HFF-Myc (cell line): ENCODE measurements at regions not wholly inside any gene's neighbourhood (a gene's known extent, or its start where the extent isn't known, plus 50 kb on each side); places are given as distances from the start of the nearest gene placed in this dataset.
A peak's percentile ranks its signal among the peaks of the same experiment; 100 is the strongest.
"Not testable (repeated sequence)": the region's sequence is repeated elsewhere in the genome, so short reads cannot be mapped to it uniquely, and the experiment has no call there.

Source experiments
- DNase-seq: peaks from one replicate; pipeline ENCODE4 v3.0.0-alpha.2; 2011; ENCODE audit warnings: low read depth; ENCODE audit errors: extremely low read depth
- H3K4me3 ChIP-seq: replicated peaks from 2 replicates; pipeline ENCODE4 v1.5.1; 2011; ENCODE audit warnings: low read depth, mild to moderate bottlenecking, control low read depth, low read length
- TF ChIP-seq, protein P1 (sequence below): IDR thresholded peaks from 2 replicates; pipeline ENCODE4 v1.5.1; 2012; ENCODE audit warnings: mild to moderate bottlenecking, low read depth, low read length, control low read depth; ENCODE audit errors: missing control alignments

DNA sequence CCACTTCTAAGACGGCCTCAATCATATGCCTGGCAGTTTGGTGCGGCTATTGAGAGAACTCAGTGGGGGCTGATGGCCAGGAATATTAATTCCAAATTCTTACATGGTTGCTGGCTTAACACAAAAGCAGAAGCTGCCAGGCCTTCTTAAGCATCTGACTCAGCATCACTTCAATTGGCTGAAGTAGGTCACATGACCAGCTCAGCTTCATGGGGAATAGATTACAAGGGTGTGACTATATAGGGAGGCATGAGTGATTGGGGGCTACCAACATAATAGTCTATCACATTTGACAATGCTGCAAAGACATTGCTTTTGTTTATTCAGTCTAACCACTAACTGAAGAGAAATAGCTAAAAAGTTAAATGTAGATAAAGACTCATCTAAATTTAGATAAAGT lies 101.6 kb upstream of the ANKRD28 start:
- peak; percentile 36 for DNase-seq
- TF ChIP-seq, protein P1, sequence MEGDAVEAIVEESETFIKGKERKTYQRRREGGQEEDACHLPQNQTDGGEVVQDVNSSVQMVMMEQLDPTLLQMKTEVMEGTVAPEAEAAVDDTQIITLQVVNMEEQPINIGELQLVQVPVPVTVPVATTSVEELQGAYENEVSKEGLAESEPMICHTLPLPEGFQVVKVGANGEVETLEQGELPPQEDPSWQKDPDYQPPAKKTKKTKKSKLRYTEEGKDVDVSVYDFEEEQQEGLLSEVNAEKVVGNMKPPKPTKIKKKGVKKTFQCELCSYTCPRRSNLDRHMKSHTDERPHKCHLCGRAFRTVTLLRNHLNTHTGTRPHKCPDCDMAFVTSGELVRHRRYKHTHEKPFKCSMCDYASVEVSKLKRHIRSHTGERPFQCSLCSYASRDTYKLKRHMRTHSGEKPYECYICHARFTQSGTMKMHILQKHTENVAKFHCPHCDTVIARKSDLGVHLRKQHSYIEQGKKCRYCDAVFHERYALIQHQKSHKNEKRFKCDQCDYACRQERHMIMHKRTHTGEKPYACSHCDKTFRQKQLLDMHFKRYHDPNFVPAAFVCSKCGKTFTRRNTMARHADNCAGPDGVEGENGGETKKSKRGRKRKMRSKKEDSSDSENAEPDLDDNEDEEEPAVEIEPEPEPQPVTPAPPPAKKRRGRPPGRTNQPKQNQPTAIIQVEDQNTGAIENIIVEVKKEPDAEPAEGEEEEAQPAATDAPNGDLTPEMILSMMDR: no peak
- H3K4me3 ChIP-seq: no peak overlapping the region

DNA sequence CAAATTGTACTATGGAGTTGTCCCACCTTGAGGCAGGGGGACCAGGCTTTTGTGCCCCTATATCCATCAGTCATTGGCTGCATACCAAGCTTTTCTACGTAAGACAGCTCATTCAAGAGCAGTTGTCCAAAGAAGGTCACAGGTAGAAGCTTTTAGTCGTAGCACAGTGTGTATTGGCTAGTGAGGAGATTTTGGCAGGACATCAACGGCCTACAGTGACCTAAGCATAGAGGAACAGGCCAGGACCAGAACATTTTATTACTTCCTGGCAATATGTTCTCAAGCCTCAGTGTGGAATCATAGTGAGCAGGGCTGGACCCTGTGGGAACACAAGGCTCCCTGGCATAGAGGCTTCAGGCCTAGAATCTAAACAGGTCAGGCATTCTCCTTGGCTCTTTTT lies 105.4 kb upstream of the ANKRD28 start:
- DNase-seq: peak; percentile 25
- TF ChIP-seq, protein P1: no peak

DNA sequence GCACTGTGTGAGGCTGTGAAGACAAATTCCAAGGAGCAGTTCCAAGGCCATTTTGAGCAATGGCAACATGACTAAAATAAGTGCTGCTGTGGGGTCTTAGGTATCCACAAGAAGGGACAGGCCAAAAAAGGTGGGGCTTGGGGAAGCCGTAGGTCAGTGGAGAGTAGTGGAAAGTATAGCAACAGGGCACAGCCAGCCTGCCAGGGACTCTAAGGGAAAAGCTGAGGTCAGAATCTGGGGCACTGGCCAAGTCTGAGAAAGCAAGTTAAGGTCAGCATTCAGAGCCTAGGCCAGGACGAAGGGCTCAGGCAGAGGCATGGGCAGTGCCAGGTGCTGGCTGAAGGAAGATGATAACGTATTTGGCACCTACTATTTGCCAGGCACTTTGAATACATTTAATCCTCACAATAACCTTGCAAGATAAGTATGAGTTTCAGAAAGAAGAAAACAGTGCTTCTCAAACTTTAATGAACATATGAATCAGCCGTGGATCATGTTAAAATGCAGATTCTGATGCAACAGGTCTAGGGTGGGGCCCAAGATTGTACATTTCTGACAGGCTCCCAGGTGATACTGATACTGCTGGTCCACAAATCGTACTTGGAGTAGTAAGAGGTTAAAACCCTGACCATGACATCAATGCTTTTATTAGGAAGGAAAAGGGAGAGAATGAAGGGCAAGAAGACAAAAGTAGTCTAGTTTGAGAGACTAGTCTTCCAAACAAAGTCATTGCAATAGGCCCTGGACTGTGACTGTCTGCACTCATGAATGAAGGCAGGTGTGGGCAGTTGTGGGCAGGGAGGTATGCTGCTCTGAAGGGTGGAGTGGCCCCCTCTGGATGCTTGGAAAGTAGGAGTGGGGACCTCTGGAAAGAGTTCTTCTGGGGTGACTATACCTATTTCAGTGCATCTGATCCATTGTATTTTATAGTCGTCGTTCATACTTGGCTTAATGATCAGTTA lies 106.3 kb upstream of the ANKRD28 start:
- TF ChIP-seq, protein P1: no peak
- DNase-seq: no peak
- no peak overlapping the region for H3K4me3 ChIP-seq

More for the DNA sequence above, 105.4 kb upstream of the ANKRD28 start:
- no peak overlapping the region for H3K4me3 ChIP-seq

DNA sequence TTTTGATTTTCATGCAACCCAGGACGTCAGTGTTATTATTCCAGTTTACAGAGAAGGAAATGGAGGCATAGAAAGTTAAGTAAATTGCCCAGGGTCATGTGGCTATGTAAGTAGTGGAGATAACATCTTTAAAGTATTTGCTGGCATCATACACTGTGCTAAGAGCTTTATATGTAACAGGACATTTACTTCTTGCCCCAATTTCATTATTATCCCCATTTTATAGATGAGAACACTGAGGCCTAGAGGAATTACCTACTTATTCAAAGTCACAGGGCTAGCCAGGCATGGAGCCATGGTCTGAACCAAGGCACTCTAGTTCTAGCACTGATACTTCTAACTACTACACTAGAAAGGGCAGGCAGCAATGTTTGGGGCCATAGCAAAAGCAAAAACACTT lies 107.3 kb upstream of the ANKRD28 start:
- TF ChIP-seq, protein P1: no peak

DNA sequence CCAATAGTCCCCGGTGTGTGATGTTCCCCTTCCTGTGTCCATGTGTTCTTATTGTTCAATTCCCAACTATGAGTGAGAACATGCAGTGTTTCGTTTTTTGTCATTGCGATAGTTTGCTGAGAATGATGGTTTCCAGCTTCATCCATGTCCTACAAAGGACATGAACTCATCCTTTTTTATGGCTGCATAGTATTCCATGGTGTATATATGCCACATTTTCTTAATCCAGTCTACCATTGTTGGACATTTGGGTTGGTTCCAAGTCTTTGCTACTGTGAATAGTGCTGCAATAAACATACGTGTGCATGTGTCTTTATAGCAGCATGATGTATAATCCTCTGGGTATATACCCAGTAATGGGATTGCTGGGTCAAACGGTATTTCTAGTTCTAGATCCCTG lies 109.6 kb upstream of the ANKRD28 start:
- DNase-seq, H3K4me3 ChIP-seq: not testable (repeated sequence)

More for the DNA sequence above, 107.3 kb upstream of the ANKRD28 start:
- no peak for DNase-seq
- no peak overlapping the region for H3K4me3 ChIP-seq

DNA sequence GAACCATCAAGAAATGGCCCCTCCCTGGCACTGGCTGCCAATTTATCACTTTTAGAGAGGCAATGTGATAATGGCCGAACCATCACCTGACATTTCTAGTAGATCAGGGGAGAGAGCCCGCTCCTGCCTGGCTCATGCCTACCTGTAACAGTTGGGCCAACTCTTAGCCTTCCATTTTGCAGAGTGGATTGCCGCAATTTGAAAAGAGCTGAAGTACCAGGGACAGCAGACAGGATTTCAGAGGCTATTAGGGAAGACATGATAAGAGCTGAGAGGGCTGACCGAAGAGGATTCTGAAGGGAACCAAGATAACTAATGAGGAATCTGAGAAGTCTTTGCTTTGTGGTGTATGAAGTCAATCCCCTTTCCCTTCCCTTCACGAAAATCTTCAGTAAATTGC lies 121.2 kb upstream of the ANKRD28 start:
- TF ChIP-seq, protein P1: no peak
- H3K4me3 ChIP-seq: no peak overlapping the region
- DNase-seq: no peak

DNA sequence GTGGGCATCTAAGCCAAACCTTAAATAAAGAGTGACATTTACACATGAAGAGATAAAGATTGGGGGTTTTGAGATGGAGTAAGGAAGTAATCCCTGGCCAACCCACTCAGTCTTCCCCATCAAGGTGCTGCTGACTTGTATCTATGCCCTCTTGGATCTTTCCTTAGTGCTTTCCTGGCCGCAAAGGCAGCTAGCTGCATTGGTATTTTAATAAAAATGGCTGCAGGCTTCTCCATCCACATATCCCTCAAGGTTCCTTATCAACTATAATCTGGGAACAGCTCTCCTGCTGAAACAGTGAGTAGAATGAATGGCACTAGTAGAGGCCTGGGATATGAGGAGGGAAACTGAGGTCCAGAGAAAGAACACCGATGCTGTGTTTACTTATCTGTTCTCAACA lies 122.2 kb upstream of the ANKRD28 start:
- DNase-seq: no peak
- TF ChIP-seq, protein P1: no peak
- H3K4me3 ChIP-seq: no peak overlapping the region
